ENCODE measurements at regions not wholly inside any gene's neighbourhood (a gene's known extent, or its start where the extent isn't known, plus 50 kb on each side); places are given as distances from the start of the nearest gene placed in this dataset.

DNA sequence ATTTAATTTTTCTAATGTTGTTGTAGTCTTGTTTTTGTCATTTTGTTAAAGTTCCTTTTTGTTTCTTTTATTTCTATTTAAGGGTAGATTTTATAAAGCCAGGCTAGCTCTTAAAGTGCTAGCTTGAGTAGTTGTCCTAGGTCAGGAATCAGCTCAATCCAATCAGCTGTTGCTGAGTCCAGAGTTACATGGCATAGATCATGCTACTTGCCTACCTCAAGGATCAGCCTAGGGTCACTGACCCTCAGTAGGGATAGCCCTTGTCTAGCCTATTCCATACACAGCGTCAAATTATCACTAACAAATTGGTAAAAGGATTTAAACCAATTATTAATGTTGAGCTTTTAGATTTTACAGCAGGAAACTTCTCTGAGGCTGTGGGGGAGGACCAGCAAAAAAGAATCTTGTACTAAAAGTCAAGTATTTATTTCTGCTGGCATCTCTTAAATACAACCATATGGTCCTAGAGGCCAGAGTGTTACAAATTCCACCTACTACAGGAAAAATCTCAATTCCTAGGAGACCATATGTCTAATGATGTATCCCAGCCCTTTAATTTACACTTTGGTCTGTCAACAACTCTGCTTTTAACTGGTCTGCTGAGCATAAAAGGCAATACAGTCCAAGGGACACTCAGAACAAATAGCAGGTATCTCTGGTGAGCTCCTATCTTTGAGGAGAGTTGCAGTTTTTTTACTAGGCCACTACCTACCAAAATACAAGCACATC lies 138.3 kb upstream of the PTPRG start:
- TF ChIP-seq, protein P1, sequence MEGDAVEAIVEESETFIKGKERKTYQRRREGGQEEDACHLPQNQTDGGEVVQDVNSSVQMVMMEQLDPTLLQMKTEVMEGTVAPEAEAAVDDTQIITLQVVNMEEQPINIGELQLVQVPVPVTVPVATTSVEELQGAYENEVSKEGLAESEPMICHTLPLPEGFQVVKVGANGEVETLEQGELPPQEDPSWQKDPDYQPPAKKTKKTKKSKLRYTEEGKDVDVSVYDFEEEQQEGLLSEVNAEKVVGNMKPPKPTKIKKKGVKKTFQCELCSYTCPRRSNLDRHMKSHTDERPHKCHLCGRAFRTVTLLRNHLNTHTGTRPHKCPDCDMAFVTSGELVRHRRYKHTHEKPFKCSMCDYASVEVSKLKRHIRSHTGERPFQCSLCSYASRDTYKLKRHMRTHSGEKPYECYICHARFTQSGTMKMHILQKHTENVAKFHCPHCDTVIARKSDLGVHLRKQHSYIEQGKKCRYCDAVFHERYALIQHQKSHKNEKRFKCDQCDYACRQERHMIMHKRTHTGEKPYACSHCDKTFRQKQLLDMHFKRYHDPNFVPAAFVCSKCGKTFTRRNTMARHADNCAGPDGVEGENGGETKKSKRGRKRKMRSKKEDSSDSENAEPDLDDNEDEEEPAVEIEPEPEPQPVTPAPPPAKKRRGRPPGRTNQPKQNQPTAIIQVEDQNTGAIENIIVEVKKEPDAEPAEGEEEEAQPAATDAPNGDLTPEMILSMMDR (IDR thresholded peaks at IDR 0.05 in 8 of 11, conservative IDR thresholded peaks at IDR 0.05 in 3 of 11) = no peak
- TF ChIP-seq POLR2A (IDR thresholded peaks at IDR 0.05) = no peak

Measured in spleen (tissue), 7 donors.